Thyroid gland (tissue), 4 donors: ENCODE measurements at regions not wholly inside any gene's neighbourhood (a gene's known extent, or its start where the extent isn't known, plus 50 kb on each side); places are given as distances from the start of the nearest gene placed in this dataset.

Source experiments
- DNase-seq, 2 donors: peaks; one replicate each; pipeline ENCODE4 v3.0.0-alpha.2; 2019
- H3K27ac ChIP-seq, 3 donors: fragments of 200-600 bp; sonication (generic); 1 replicate in 2 of 3; 2 replicates in 1 of 3; pipeline ENCODE4 v1.5.1; 2016 to 2019; ENCODE audit warnings: mild to moderate bottlenecking in 1 of 3, moderate library complexity in 1 of 3
- H3K27me3 ChIP-seq: fragments of 200-600 bp; sonication (generic); one replicate; pipeline ENCODE4 v1.5.1; 2019
- H3K36me3 ChIP-seq, 2 donors: fragments of 200-600 bp; sonication (generic); one replicate each; pipeline ENCODE4 v1.5.1; 2016 to 2019
- H3K4me1 ChIP-seq, 2 donors: fragments of 200-600 bp; sonication (generic); one replicate each; pipeline ENCODE4 v1.5.1; 2017 to 2019
- H3K4me3 ChIP-seq, 3 donors: fragments of 200-600 bp; sonication (generic); replicated peaks in 1 of 3; 1 replicate in 2 of 3; 2 replicates in 1 of 3; pipeline ENCODE4 v1.5.1; 2016; ENCODE audit warnings: mild to moderate bottlenecking in 1 of 3
- H3K9me3 ChIP-seq: fragments of 200-600 bp; sonication (generic); one replicate; pipeline ENCODE4 v1.5.1; 2017
- CTCF ChIP-seq, 6 experiments: fragments of 200-600 bp in 3 of 6; fragments of 450-650 bp in 3 of 6; sonication (generic) in 3 of 6; IDR thresholded peaks; one replicate each; pipeline ENCODE4 v1.5.1; 2016 to 2019; ENCODE audit warnings: antibody characterized with exemption in 6 of 6, mild to moderate bottlenecking in 2 of 6, inconsistent platforms in 1 of 6, moderate library complexity in 1 of 6
- POLR2A ChIP-seq, 2 donors: fragments of 450-650 bp; IDR thresholded peaks; one replicate each; pipeline ENCODE4 v1.6.1; 2017; ENCODE audit warnings: antibody characterized with exemption in 2 of 2, mild to moderate bottlenecking in 2 of 2, moderate library complexity in 1 of 2
- WGBS, 2 donors: methylation state at CpG; one replicate each; pipeline ENCODE4 v1.1.5; 2017; 5-methylcytosine and 5-hydroxymethylcytosine counted together
- intact Hi-C: fragments of 100-400 bp; cut with DNase I; formaldehyde crosslinking; loops from one replicate; pipeline ENCODE4 v1.15.1; 2023

GRCh38 chr6:15916581-15916980 lies 212.3 kb upstream of the MYLIP start:
- Histone ChIP-seq H3K4me3 (no peak overlapping the region), H3K4me1 (no peaks in the 10 kb centered on the region), H3K27ac (no peak overlapping the region), H3K27me3 (no peaks in the 10 kb centered on the region), H3K9me3 (no peaks in the 10 kb centered on the region), H3K36me3 (no peaks in the 10 kb centered on the region)
- DNase-seq, result no peak
- intact Hi-C loops, result no loop called here
- no peak for TF ChIP-seq CTCF (IDR thresholded peaks at IDR 0.05)
- WGBS, 2 donors, result 77 to 83% methylated on average over 3 of the region's 3 CpGs

- no peaks in the 10 kb centered on the region for H3K4me1 ChIP-seq
- intact Hi-C loops, result no loop called here
- H3K9me3 ChIP-seq, result no peaks in the 10 kb centered on the region
- H3K27ac ChIP-seq, result no peak overlapping the region
- no peak overlapping the region for H3K4me3 ChIP-seq
- 80 to 86% methylated on average over 8 of the region's 8 CpGs for WGBS, 2 donors
- DNase-seq, result no peak
- no peaks in the 10 kb centered on the region for H3K36me3 ChIP-seq
- no peak for TF ChIP-seq POLR2A (IDR thresholded peaks at IDR 0.05)
- no peak for TF ChIP-seq CTCF (IDR thresholded peaks at IDR 0.05)
- no peaks in the 10 kb centered on the region for H3K27me3 ChIP-seq
Measured at GRCh38 chr6:15915508-15916178, 213.2 kb upstream of the MYLIP start.

GRCh38 chr6:15914553-15914952 lies 214.3 kb upstream of the MYLIP start:
- no peaks in the 10 kb centered on the region for H3K4me1 ChIP-seq
- no peak for DNase-seq
- 84 to 94% methylated on average over 2 of the region's 2 CpGs for WGBS, 2 donors
- H3K36me3 ChIP-seq, result no peaks in the 10 kb centered on the region
- no peak overlapping the region for H3K27ac ChIP-seq
- intact Hi-C loops, result no loop called here
- H3K4me3 ChIP-seq, result no peak overlapping the region
- no peaks in the 10 kb centered on the region for H3K9me3 ChIP-seq
- H3K27me3 ChIP-seq, result no peaks in the 10 kb centered on the region
- TF ChIP-seq POLR2A (IDR thresholded peaks at IDR 0.05), result no peak
- TF ChIP-seq CTCF (IDR thresholded peaks at IDR 0.05), result no peak

GRCh38 chr6:15913573-15913972 lies 215.3 kb upstream of the MYLIP start:
- no peaks in the 10 kb centered on the region for H3K4me1 ChIP-seq
- no peak for DNase-seq
- intact Hi-C loops, result no loop called here
- H3K4me3 ChIP-seq, result no peak overlapping the region
- TF ChIP-seq POLR2A (IDR thresholded peaks at IDR 0.05) (no peak), CTCF (IDR thresholded peaks at IDR 0.05) (no peak)
- no peaks in the 10 kb centered on the region for H3K36me3 ChIP-seq
- no peak overlapping the region for H3K27ac ChIP-seq
- WGBS, 2 donors, result 97 to 98% methylated on average over 2 of the region's 2 CpGs
- H3K9me3 ChIP-seq, result no peaks in the 10 kb centered on the region
- no peaks in the 10 kb centered on the region for H3K27me3 ChIP-seq

GRCh38 chr6:15912505-15913400 lies 216.1 kb upstream of the MYLIP start:
- WGBS, 2 donors, result 95 to 98% methylated on average over 9 of the region's 9 CpGs
- no peak for TF ChIP-seq POLR2A (IDR thresholded peaks at IDR 0.05)
- no peak for TF ChIP-seq CTCF (IDR thresholded peaks at IDR 0.05)
- Histone ChIP-seq H3K9me3 (no peaks in the 10 kb centered on the region), H3K27ac (no peak overlapping the region), H3K27me3 (no peaks in the 10 kb centered on the region), H3K36me3 (no peaks in the 10 kb centered on the region), H3K4me1 (no peaks in the 10 kb centered on the region), H3K4me3 (no peak overlapping the region)
- DNase-seq, result no peak
- intact Hi-C loops, result no loop called here
